Colon (tissue), 2 donors: ENCODE measurements at regions not wholly inside any gene's neighbourhood (a gene's known extent, or its start where the extent isn't known, plus 50 kb on each side); places are given as distances from the start of the nearest gene placed in this dataset.
"Not testable (repeated sequence)": the region's sequence is repeated elsewhere in the genome, so short reads cannot be mapped to it uniquely, and the experiment has no call there.

Experiments
- FAIRE-seq: peaks from 2 replicates; lab custom pipeline; 2012; peaks lifted over from hg19 to GRCh38; lab: Jason Lieb, UNC
- donor health status: control.
- donor health status: control.

GRCh38 chr13:58504202-58504700, 872.7 kb downstream of the PCDH17 start:
- not testable (repeated sequence) for FAIRE-seq

- FAIRE-seq: not testable (repeated sequence)
Observed at GRCh38 chr13:58505262-58505920, 873.8 kb downstream of the PCDH17 start.

GRCh38 chr13:58528351-58528750, 896.8 kb downstream of the PCDH17 start:
- FAIRE-seq: no peak

GRCh38 chr13:58531614-58532013, 900.1 kb downstream of the PCDH17 start:
- FAIRE-seq: no peak

GRCh38 chr13:58542530-58542929, 911.0 kb downstream of the PCDH17 start:
- FAIRE-seq: no peak

GRCh38 chr13:58547419-58547818, 915.9 kb downstream of the PCDH17 start:
- no peak for FAIRE-seq

- FAIRE-seq: no peak
Observed at GRCh38 chr13:58566176-58566575, 934.6 kb downstream of the PCDH17 start.

GRCh38 chr13:58573743-58574142, 942.2 kb downstream of the PCDH17 start:
- no peak for FAIRE-seq

GRCh38 chr13:58574791-58575190, 943.2 kb downstream of the PCDH17 start:
- FAIRE-seq: no peak

GRCh38 chr13:58579468-58579867, 947.9 kb downstream of the PCDH17 start:
- no peak for FAIRE-seq

- FAIRE-seq: no peak
Observed at GRCh38 chr13:58583966-58584365, 952.4 kb downstream of the PCDH17 start.

- FAIRE-seq: no peak
Observed at GRCh38 chr13:58584610-58585009, 953.1 kb downstream of the PCDH17 start.

- no peak for FAIRE-seq
Observed at GRCh38 chr13:58587183-58587582, 955.6 kb downstream of the PCDH17 start.

GRCh38 chr13:58592052-58592451, 960.5 kb downstream of the PCDH17 start:
- FAIRE-seq: no peak

GRCh38 chr13:58592786-58593185, 961.2 kb downstream of the PCDH17 start:
- no peak for FAIRE-seq

- FAIRE-seq: no peak
Observed at GRCh38 chr13:58594747-58595600, 963.4 kb downstream of the PCDH17 start.

GRCh38 chr13:58597552-58597951, 966.0 kb downstream of the PCDH17 start:
- no peak for FAIRE-seq

- FAIRE-seq: no peak
Observed at GRCh38 chr13:58598241-58598640, 966.7 kb downstream of the PCDH17 start.

- no peak for FAIRE-seq
Observed at GRCh38 chr13:58611117-58611516, 979.6 kb downstream of the PCDH17 start.

GRCh38 chr13:58617880-58618665, 986.5 kb downstream of the PCDH17 start:
- no peak for FAIRE-seq

- FAIRE-seq: no peak
Observed at GRCh38 chr13:58619396-58620113, 988.0 kb downstream of the PCDH17 start.

GRCh38 chr13:58620176-58620575, 988.6 kb downstream of the PCDH17 start:
- FAIRE-seq: no peak
